ENCODE measurements at regions not wholly inside any gene's neighbourhood (a gene's known extent, or its start where the extent isn't known, plus 50 kb on each side); places are given as distances from the start of the nearest gene placed in this dataset.
"Not testable (repeated sequence)": the region's sequence is repeated elsewhere in the genome, so short reads cannot be mapped to it uniquely, and the experiment has no call there.

DNA sequence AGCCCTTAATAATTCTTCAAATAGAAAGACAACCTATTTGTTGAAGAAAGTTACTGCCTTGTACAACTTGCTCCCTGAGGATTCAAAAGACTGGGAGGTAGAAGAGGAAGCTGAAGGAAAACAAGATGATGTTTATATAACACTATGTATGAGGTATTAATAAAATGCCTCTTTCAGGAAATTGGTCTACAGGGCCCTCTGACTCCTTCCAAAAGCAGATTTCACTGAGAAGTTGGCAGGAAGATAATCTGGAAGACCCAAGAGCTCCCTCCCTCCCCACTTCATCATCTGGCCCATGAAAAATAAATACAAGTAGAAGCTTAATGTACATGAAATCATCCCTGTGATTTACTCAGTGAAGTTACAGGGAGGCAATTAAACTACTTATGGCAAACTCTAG is 107.5 kb upstream of the MAGEC2 start:
- DNase-seq: no peak
- H3K36me3 Mint-ChIP-seq: no peaks in the 10 kb centered on the region
- H3K4me1 Mint-ChIP-seq: no peaks in the 10 kb centered on the region
- no peaks in the 10 kb centered on the region for H3K27me3 Mint-ChIP-seq
- H3K27ac Mint-ChIP-seq: no peak overlapping the region
- CTCF ChIA-PET: interaction anchor here (0.7 kb wide), 1 partner anchor 12 kb away, joined by 3 read pairs; no protein-coding TSS in a partner anchor
- no peaks in the 10 kb centered on the region for H3K9me3 Mint-ChIP-seq
- H3K4me3 Mint-ChIP-seq: no peak overlapping the region

DNA sequence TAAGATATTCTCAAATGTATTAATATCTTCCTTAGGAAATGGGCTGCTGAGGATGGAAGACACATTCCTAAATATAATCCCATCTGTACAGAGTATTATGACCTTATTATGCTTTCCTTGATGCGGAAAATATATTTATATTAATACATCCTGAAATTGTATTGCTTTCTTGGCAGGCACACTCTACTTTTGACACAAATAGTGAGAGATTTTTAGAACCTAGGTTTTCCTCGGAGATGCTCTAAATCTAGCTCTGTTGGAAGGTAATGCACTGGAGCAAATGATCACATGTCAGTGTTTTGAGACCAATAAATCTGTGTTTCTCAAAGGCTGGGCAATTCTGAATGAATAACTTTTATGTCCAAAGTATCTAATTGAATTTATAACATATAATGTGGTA is 94.3 kb upstream of the MAGEC2 start:
- Mint-ChIP-seq H3K27ac (no peak overlapping the region), H3K4me1 (no peaks in the 10 kb centered on the region)
- CTCF ChIA-PET: no interaction called here

GRCh38 chrX:142296421-142296820 is 91.3 kb upstream of the MAGEC2 start:
- no peak for DNase-seq
- CTCF ChIA-PET: no interaction called here
- no peaks in the 10 kb centered on the region for H3K4me1 Mint-ChIP-seq

More for the DNA sequence above, 94.3 kb upstream of the MAGEC2 start:
- Mint-ChIP-seq H3K9me3 (peaks cover 9% of the 10 kb centered on the region), H3K27me3 (no peaks in the 10 kb centered on the region), H3K36me3 (no peaks in the 10 kb centered on the region), H3K4me3 (no peak overlapping the region)
- no peak for DNase-seq

DNA sequence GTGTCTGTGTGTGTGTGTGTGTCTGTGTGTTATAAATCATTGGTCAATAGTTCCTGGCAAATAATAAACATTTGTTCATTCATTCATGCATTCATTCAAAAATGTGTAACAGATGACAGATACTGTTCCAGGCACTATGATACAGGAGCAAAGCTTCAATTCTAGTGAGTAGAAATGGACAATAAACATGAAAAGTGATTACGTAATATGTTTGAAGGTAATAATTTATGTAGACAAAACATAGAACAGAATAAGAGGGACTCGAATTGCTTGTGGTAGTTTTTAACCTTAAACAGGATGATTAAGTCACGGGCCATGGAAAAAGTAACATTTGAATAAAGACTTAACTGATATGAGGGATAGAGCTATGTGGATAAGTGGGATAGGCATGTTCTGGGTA is 90.1 kb upstream of the MAGEC2 start:
- DNase-seq: no peak
- Mint-ChIP-seq H3K9me3 (peaks cover 12% of the 10 kb centered on the region), H3K36me3 (no peaks in the 10 kb centered on the region), H3K27ac (no peak overlapping the region), H3K4me3 (no peak overlapping the region), H3K4me1 (no peaks in the 10 kb centered on the region), H3K27me3 (no peaks in the 10 kb centered on the region)
- CTCF ChIA-PET: no interaction called here

More at GRCh38 chrX:142296421-142296820, 91.3 kb upstream of the MAGEC2 start:
- Mint-ChIP-seq H3K9me3 (peaks cover 12% of the 10 kb centered on the region), H3K36me3 (no peaks in the 10 kb centered on the region), H3K27me3 (no peaks in the 10 kb centered on the region), H3K4me3 (no peak overlapping the region), H3K27ac (no peak overlapping the region)

DNA sequence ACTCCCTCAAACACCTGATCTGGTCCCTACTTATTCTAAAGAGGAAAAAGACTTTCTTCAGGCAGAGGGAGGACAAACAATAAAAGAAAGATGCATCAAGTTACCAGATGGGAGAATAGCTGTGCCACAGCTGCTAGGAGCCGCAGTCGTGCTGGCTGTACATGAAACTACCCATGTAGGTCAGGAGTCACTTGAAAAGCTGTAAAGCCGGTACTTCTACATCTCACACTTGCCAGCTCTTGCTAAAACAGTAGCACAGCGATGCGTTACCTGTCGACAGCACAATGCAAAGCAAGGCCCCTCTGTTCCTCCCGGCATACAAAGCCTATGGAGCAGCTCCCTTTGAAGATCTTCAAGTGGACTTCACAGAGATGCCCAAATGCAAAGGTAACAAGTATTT is 65.1 kb upstream of the MAGEC2 start:
- CTCF ChIA-PET, DNase-seq, H3K27ac Mint-ChIP-seq, H3K36me3 Mint-ChIP-seq, H3K27me3 Mint-ChIP-seq, H3K4me3 Mint-ChIP-seq, H3K4me1 Mint-ChIP-seq, H3K9me3 Mint-ChIP-seq: not testable (repeated sequence)

DNA sequence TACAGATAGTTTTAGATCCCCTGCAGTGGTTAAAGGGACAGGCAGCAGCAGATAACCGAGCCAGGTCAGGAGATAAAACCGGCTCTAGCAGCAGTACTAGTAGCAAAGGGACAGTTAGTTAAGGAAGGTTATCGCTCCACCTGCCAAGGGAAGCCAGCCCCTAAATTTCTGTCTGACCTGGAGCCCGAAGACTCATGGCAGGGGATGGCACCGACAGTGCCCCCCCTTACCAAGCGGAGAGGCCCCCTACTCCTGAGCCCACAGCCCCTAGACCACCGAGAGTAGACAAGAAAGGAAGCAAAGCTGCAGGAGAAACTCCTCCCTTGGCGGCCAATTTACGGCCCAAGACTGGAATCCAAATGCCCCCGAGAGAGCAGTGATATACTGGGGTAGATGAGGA is 61.3 kb upstream of the MAGEC2 start:
- H3K4me1 Mint-ChIP-seq: no peaks in the 10 kb centered on the region

DNA sequence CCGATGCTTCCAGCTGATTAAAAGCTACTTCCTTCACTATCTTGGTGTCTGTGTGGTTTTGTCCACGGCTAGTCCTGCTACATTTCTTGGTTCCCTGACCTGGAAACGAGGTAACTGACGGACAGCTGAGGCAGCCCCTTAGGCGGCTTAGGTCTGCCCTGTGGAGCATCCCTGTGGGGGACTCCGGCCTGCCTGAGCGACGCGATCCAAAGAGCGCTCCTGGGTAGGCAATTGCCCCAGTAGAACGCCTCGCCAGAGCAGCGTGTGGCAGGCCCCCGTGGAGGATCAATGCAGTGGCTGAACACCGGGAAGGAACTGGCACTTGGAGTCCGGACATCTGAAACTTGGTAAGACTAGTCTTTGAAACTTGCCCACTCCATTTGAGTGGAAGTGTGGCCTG is 60.5 kb upstream of the MAGEC2 start:
- H3K9me3 Mint-ChIP-seq: not testable (repeated sequence)

More for the DNA sequence above, 61.3 kb upstream of the MAGEC2 start:
- H3K4me3 Mint-ChIP-seq: no peak overlapping the region
- no peaks in the 10 kb centered on the region for H3K27me3 Mint-ChIP-seq
- no peak overlapping the region for H3K27ac Mint-ChIP-seq
- CTCF ChIA-PET: no interaction called here
- DNase-seq: no peak
- H3K36me3 Mint-ChIP-seq: no peaks in the 10 kb centered on the region
- peaks cover 7% of the 10 kb centered on the region for H3K9me3 Mint-ChIP-seq

DNA sequence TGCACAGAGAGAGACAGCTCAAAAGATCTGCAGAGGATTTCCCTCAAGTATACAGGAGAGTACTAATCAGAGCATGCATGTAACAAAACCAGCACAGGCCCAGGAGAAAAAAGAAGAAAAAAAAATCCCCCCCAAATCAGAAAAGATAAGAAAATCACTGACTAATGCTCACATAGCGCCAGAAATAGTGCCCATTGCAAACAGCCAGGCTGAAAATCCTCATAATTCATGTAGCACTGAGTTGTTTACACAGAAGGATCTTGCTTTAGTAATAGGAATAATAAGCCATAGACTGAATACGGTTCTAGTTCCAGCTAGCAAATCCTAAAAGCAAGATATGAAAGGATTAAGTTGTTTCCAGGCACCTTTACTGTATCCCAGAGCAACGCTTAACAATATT is 51.8 kb upstream of the MAGEC2 start:
- H3K27me3 Mint-ChIP-seq: no peaks in the 10 kb centered on the region
- DNase-seq: no peak
- H3K27ac Mint-ChIP-seq: no peak overlapping the region
- no peaks in the 10 kb centered on the region for H3K4me1 Mint-ChIP-seq
- H3K36me3 Mint-ChIP-seq: no peaks in the 10 kb centered on the region
- CTCF ChIA-PET: no interaction called here
- no peak overlapping the region for H3K4me3 Mint-ChIP-seq
- H3K9me3 Mint-ChIP-seq: peaks cover 1% of the 10 kb centered on the region

More for the DNA sequence above, 60.5 kb upstream of the MAGEC2 start:
- DNase-seq, H3K4me3 Mint-ChIP-seq, CTCF ChIA-PET, H3K27ac Mint-ChIP-seq, H3K36me3 Mint-ChIP-seq, H3K27me3 Mint-ChIP-seq, H3K4me1 Mint-ChIP-seq: not testable (repeated sequence)

Measured in activated naive CD4-positive, alpha-beta T cell treated with anti-CD3 and anti-CD28 coated beads, Interleukin-2, amount 10 ng/mL, durations not matched to agents 7 days and 5 days (primary cell).